ENCODE measurements at regions not wholly inside any gene's neighbourhood (a gene's known extent, or its start where the extent isn't known, plus 50 kb on each side); places are given as distances from the start of the nearest gene placed in this dataset.

GRCh38 chr2:217489145-217489960 lies 513.4 kb downstream of the TNS1 start:
- DNase-seq (ENCODE audit: low read depth) = peak; percentile 66
- TF ChIP-seq CTCF (conservative IDR thresholded peaks at IDR 0.05; ENCODE audit: low read depth, low read length) = no peak
- no peak overlapping the region for H3K4me3 ChIP-seq (ENCODE audit: low read length)

GRCh38 chr2:217484046-217484445 lies 518.7 kb downstream of the TNS1 start:
- no peak overlapping the region for H3K4me3 ChIP-seq (ENCODE audit: low read length)
- no peak for DNase-seq (ENCODE audit: low read depth)

GRCh38 chr2:217482056-217482710 lies 520.6 kb downstream of the TNS1 start:
- DNase-seq (ENCODE audit: low read depth) = no peak
- no peak overlapping the region for H3K4me3 ChIP-seq (ENCODE audit: low read length)
- no peak for TF ChIP-seq CTCF (conservative IDR thresholded peaks at IDR 0.05; ENCODE audit: low read depth, low read length)

More at GRCh38 chr2:217484046-217484445, 518.7 kb downstream of the TNS1 start:
- no peak for TF ChIP-seq CTCF (conservative IDR thresholded peaks at IDR 0.05; ENCODE audit: low read depth, low read length)

GRCh38 chr2:217481577-217481976 lies 521.2 kb downstream of the TNS1 start:
- no peak for TF ChIP-seq CTCF (conservative IDR thresholded peaks at IDR 0.05; ENCODE audit: low read depth, low read length)
- no peak overlapping the region for H3K4me3 ChIP-seq (ENCODE audit: low read length)
- DNase-seq (ENCODE audit: low read depth) = no peak

GRCh38 chr2:217479566-217479965 lies 523.2 kb downstream of the TNS1 start:
- no peak for TF ChIP-seq CTCF (conservative IDR thresholded peaks at IDR 0.05; ENCODE audit: low read depth, low read length)
- no peak overlapping the region for H3K4me3 ChIP-seq (ENCODE audit: low read length)
- no peak for DNase-seq (ENCODE audit: low read depth)

- no peak overlapping the region for H3K4me3 ChIP-seq (ENCODE audit: low read length)
- TF ChIP-seq CTCF (conservative IDR thresholded peaks at IDR 0.05; ENCODE audit: low read depth, low read length) = no peak
- no peak for DNase-seq (ENCODE audit: low read depth)
Observed at GRCh38 chr2:217478831-217479455, 523.9 kb downstream of the TNS1 start.

Data from retinal pigment epithelial cell (primary cell).